ENCODE measurements at regions not wholly inside any gene's neighbourhood (a gene's known extent, or its start where the extent isn't known, plus 50 kb on each side); places are given as distances from the start of the nearest gene placed in this dataset.
A peak's percentile ranks its signal among the peaks of the same experiment; 100 is the strongest.

- DNase-seq (ENCODE audit: low spot score in 2 of 2): no peak
- TF ChIP-seq POLR2AphosphoS5 (IDR thresholded peaks at IDR 0.05): no peak
- Histone ChIP-seq H3K27ac (no peak overlapping the region), H3K27me3 (no peaks in the 10 kb centered on the region), H3K36me3 (no peaks in the 10 kb centered on the region), H3K9me3 (no peaks in the 10 kb centered on the region), H3K4me3 (no peak overlapping the region), H3K4me1 (no peaks in the 10 kb centered on the region)
- intact Hi-C loops (cut with DNase I; ENCODE audit: low total_unique reads): no loop called here
Measured at GRCh38 chr1:234758851-234759250, 148.9 kb upstream of the IRF2BP2 start.

GRCh38 chr1:234756857-234757256 lies 146.9 kb upstream of the IRF2BP2 start:
- H3K27ac ChIP-seq: no peak overlapping the region
- no peaks in the 10 kb centered on the region for H3K4me1 ChIP-seq
- H3K27me3 ChIP-seq: no peaks in the 10 kb centered on the region
- TF ChIP-seq POLR2AphosphoS5 (IDR thresholded peaks at IDR 0.05) (no peak), CTCF (IDR thresholded peaks at IDR 0.05) (no peak), POLR2A (IDR thresholded peaks at IDR 0.05) (no peak)
- intact Hi-C loops (cut with DNase I; ENCODE audit: low total_unique reads): no loop called here
- H3K36me3 ChIP-seq: no peaks in the 10 kb centered on the region
- no peak for DNase-seq (ENCODE audit: low spot score in 2 of 2)
- no peak overlapping the region for H3K4me3 ChIP-seq
- H3K9me3 ChIP-seq: no peaks in the 10 kb centered on the region

GRCh38 chr1:234756066-234756774 lies 146.2 kb upstream of the IRF2BP2 start:
- H3K27ac ChIP-seq: no peak overlapping the region
- no peak for DNase-seq (ENCODE audit: low spot score in 2 of 2)
- no peaks in the 10 kb centered on the region for H3K36me3 ChIP-seq
- no peaks in the 10 kb centered on the region for H3K9me3 ChIP-seq
- H3K27me3 ChIP-seq: no peaks in the 10 kb centered on the region
- H3K4me1 ChIP-seq: no peaks in the 10 kb centered on the region
- intact Hi-C loops (cut with DNase I; ENCODE audit: low total_unique reads): no loop called here
- TF ChIP-seq POLR2AphosphoS5 (IDR thresholded peaks at IDR 0.05) (no peak), POLR2A (IDR thresholded peaks at IDR 0.05) (no peak), CTCF (IDR thresholded peaks at IDR 0.05) (no peak)
- H3K4me3 ChIP-seq: no peak overlapping the region

- TF ChIP-seq POLR2A (IDR thresholded peaks at IDR 0.05): no peak
- TF ChIP-seq POLR2AphosphoS5 (IDR thresholded peaks at IDR 0.05): peak in 2 of 3 donors; percentile 42 to 82
- no peak for TF ChIP-seq CTCF (IDR thresholded peaks at IDR 0.05)
- Histone ChIP-seq H3K27me3 (no peaks in the 10 kb centered on the region), H3K4me3 (peak overlapping the region in 1 of 3 donors; percentile 16), H3K27ac (no peak overlapping the region), H3K9me3 (no peaks in the 10 kb centered on the region), H3K36me3 (no peaks in the 10 kb centered on the region), H3K4me1 (no peaks in the 10 kb centered on the region)
- intact Hi-C loops (cut with DNase I; ENCODE audit: low total_unique reads): no loop called here
- DNase-seq (ENCODE audit: low spot score in 2 of 2): peak in 1 of 2 donors; percentile 62
Measured at GRCh38 chr1:234755449-234755863, 145.5 kb upstream of the IRF2BP2 start.

- Histone ChIP-seq H3K27ac (no peak overlapping the region), H3K36me3 (no peaks in the 10 kb centered on the region), H3K9me3 (no peaks in the 10 kb centered on the region), H3K27me3 (no peaks in the 10 kb centered on the region), H3K4me3 (no peak overlapping the region), H3K4me1 (no peaks in the 10 kb centered on the region)
- intact Hi-C loops (cut with DNase I; ENCODE audit: low total_unique reads): no loop called here
- TF ChIP-seq POLR2A (IDR thresholded peaks at IDR 0.05) (no peak), POLR2AphosphoS5 (IDR thresholded peaks at IDR 0.05) (no peak), CTCF (IDR thresholded peaks at IDR 0.05) (no peak)
- DNase-seq (ENCODE audit: low spot score in 2 of 2): no peak
Measured at GRCh38 chr1:234753979-234754378, 144.0 kb upstream of the IRF2BP2 start.

All from breast epithelium (tissue), 4 donors.